Left hindlimb (tissue), 1 donor: ENCODE measurements at regions not wholly inside any gene's neighbourhood (a gene's known extent, or its start where the extent isn't known, plus 50 kb on each side); places are given as distances from the start of the nearest gene placed in this dataset.
"Not testable (repeated sequence)": the region's sequence is repeated elsewhere in the genome, so short reads cannot be mapped to it uniquely, and the experiment has no call there.

Source experiments
- DNase-seq: peaks from one replicate; pipeline ENCODE4 v3.0.0-alpha.2; 2018

GRCh38 chr6:14375930-14376329, 258.4 kb downstream of the CD83 start:
- no peak for DNase-seq

- no peak for DNase-seq
Observed at GRCh38 chr6:14379568-14379967, 262.0 kb downstream of the CD83 start.

GRCh38 chr6:14380086-14380820, 262.7 kb downstream of the CD83 start:
- no peak for DNase-seq

- no peak for DNase-seq
Observed at GRCh38 chr6:14380901-14381828, 263.6 kb downstream of the CD83 start.

- DNase-seq: no peak
Observed at GRCh38 chr6:14381829-14382677, 264.5 kb downstream of the CD83 start.

GRCh38 chr6:14382678-14383236, 265.2 kb downstream of the CD83 start:
- DNase-seq: no peak

GRCh38 chr6:14383393-14384174, 266.0 kb downstream of the CD83 start:
- no peak for DNase-seq

GRCh38 chr6:14384175-14384949, 266.8 kb downstream of the CD83 start:
- DNase-seq: no peak

GRCh38 chr6:14386263-14386662, 268.7 kb downstream of the CD83 start:
- DNase-seq: no peak

GRCh38 chr6:14386668-14387067, 269.1 kb downstream of the CD83 start:
- DNase-seq: no peak

- no peak for DNase-seq
Observed at GRCh38 chr6:14388371-14388770, 270.8 kb downstream of the CD83 start.

GRCh38 chr6:14389776-14390175, 272.2 kb downstream of the CD83 start:
- not testable (repeated sequence) for DNase-seq

- DNase-seq: no peak
Observed at GRCh38 chr6:14390805-14391204, 273.2 kb downstream of the CD83 start.

- no peak for DNase-seq
Observed at GRCh38 chr6:14393910-14394309, 276.3 kb downstream of the CD83 start.

GRCh38 chr6:14396392-14396791, 278.8 kb downstream of the CD83 start:
- no peak for DNase-seq

GRCh38 chr6:14396826-14397517, 279.4 kb downstream of the CD83 start:
- no peak for DNase-seq

GRCh38 chr6:14397518-14397901, 279.9 kb downstream of the CD83 start:
- DNase-seq: no peak

- DNase-seq: no peak
Observed at GRCh38 chr6:14398953-14399352, 281.4 kb downstream of the CD83 start.

GRCh38 chr6:14399635-14400034, 282.1 kb downstream of the CD83 start:
- DNase-seq: no peak

- no peak for DNase-seq
Observed at GRCh38 chr6:14401246-14401645, 283.7 kb downstream of the CD83 start.
